ENCODE measurements at regions not wholly inside any gene's neighbourhood (a gene's known extent, or its start where the extent isn't known, plus 50 kb on each side); places are given as distances from the start of the nearest gene placed in this dataset.

DNA sequence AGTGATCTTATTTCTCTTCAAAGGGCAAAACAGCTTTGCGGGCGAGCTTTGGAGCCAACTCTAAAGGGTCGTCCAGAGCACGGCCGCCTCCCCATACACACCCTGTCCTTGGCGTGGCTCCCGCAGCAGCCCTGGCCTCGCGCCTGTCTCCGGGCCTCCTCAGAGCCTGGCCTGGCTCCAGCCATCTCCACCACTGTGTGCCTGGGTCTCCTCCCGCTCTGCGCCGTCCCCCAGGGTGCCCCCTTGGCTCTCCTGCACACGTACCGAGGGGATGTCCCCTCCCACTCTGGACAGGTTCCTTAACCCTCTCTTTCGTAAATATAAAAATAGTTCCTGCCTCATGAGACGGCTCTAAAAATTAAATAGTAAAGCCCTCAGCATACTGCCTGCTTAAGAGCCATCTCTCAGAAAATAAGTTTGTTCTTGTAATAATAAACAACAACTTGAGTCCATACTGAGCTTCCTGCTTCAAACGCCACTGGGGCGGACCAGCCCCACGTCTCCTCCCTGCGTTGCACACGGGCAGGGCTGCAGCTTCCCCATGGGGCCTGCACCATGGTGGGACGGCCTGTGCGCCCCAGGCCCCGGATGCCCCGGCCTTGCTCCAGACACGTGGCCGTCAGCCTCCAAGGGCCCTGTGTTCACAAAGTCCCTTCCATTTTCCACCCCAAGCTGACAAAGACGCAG, 226.2 kb downstream of the TTLL2 start:
- Mint-ChIP-seq H3K4me1 (ENCODE audit: low read depth) (no peaks in the 10 kb centered on the region), H3K36me3 (ENCODE audit: low read depth) (no peaks in the 10 kb centered on the region), H3K27me3 (ENCODE audit: insufficient read depth) (peaks cover 1% of the 10 kb centered on the region), H3K9me3 (peaks cover 3% of the 10 kb centered on the region), H3K27ac (no peak overlapping the region), H3K4me3 (no peak overlapping the region)
- intact Hi-C loops (cut with micrococcal nuclease) = no loop called here
- DNase-seq (ENCODE audit: low spot score) = no peak

DNA sequence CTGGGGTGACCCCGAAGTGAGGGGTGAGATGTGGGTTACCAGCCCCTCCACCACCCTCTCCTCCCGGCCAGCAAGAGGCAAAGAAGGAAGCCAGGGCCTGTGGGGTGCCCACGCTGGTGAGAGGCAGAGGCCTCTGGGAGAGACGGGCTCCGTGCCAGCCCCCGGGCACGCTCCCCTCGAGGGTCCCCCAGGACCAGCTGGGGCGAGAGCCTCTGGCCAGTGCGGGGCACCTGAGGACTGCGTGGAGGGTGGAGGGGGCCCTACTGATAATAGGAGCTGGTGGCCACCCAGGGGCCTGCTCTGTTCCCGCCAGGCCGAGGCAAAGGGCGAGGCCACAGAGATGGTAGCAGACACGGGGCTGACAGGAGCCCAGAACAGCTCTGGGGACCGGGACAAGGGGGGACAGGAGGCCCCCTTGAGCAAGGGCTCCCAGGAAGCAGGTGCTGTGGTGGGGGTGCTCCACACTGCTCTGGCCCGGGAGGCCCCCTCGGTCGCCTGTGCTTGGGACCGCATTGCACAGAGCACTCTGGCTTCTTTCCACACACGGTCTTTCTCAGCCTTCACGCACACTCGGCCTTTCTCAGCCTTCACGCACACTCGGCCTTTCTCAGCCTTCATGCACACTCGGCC, 226.9 kb downstream of the TTLL2 start:
- Mint-ChIP-seq H3K4me3 (no peak overlapping the region), H3K9me3 (peaks cover 3% of the 10 kb centered on the region), H3K36me3 (ENCODE audit: low read depth) (no peaks in the 10 kb centered on the region), H3K27me3 (ENCODE audit: insufficient read depth) (no peaks in the 10 kb centered on the region), H3K4me1 (ENCODE audit: low read depth) (no peaks in the 10 kb centered on the region), H3K27ac (no peak overlapping the region)
- DNase-seq (ENCODE audit: low spot score) = no peak
- intact Hi-C loops (cut with micrococcal nuclease) = no loop called here

DNA sequence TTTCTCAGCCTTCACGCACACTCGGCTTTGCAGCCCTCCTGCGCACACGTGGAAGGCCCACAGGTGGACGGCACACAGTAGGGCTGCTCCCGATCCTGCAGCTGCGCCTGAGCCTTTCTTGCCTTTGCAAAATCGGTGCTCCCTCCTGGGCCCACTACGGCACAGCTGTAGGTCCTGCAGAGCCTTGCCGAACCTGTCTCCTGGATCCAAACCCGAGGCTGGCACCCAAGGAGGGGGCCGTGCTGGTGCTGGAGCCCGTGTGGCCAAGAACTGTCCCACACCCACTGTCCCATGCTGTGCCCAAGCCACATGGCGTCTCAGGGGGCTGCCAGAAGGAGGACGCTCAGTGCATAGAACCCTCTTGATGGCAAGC, 227.4 kb downstream of the TTLL2 start:
- intact Hi-C loops (cut with micrococcal nuclease) = no loop called here
- no peaks in the 10 kb centered on the region for H3K36me3 Mint-ChIP-seq (ENCODE audit: low read depth)
- no peak for DNase-seq (ENCODE audit: low spot score)
- no peaks in the 10 kb centered on the region for H3K4me1 Mint-ChIP-seq (ENCODE audit: low read depth)
- H3K27me3 Mint-ChIP-seq (ENCODE audit: insufficient read depth) = no peaks in the 10 kb centered on the region
- H3K9me3 Mint-ChIP-seq = peaks cover 3% of the 10 kb centered on the region
- no peak overlapping the region for H3K27ac Mint-ChIP-seq
- no peak overlapping the region for H3K4me3 Mint-ChIP-seq

DNA sequence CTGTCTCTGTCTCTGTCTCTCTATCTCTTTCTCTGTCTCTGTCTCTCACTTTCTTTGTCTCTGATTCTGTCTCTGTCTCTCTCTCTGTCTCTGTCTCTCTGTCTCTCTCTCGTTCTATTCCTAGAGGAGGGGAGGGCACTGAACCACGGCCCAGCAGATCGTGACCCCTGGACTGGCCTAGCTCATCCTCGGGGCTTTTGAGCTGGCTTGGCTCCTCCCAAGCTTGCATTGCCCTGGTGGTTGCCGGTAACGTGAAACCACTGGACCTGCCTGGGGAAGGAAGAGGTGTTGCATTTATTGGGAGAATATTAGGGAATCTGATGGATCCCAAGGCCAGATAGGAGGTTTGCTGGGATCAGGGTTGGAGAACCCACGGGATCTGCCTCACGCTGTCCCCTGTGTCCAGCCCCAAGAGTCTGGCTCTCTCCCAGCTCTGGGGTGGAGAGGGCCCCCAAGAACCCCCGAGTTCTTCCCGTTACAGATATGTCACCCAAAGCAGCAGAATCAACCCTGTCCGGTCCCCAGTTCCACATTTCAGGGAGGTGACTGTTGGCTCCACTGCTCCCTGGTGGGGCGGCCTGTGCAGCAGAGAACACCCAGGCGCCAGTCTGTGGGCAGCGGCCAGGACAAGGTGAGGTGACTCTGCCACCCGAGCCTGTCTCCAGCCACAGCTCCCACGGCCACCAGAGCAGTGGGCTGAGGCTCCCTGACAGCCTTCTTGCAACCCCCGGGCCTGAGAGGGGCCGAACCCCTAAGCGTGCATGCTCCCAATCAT, 228.3 kb downstream of the TTLL2 start:
- no peak overlapping the region for H3K4me3 Mint-ChIP-seq
- H3K27me3 Mint-ChIP-seq (ENCODE audit: insufficient read depth) = no peaks in the 10 kb centered on the region
- H3K4me1 Mint-ChIP-seq (ENCODE audit: low read depth) = no peaks in the 10 kb centered on the region
- peaks cover 3% of the 10 kb centered on the region for H3K9me3 Mint-ChIP-seq
- H3K36me3 Mint-ChIP-seq (ENCODE audit: low read depth) = no peaks in the 10 kb centered on the region
- no peak overlapping the region for H3K27ac Mint-ChIP-seq
- intact Hi-C loops (cut with micrococcal nuclease) = no loop called here
- DNase-seq (ENCODE audit: low spot score) = no peak

- H3K27me3 Mint-ChIP-seq (ENCODE audit: insufficient read depth) = peaks cover 2% of the 10 kb centered on the region
- intact Hi-C loops (cut with micrococcal nuclease) = no loop called here
- H3K4me1 Mint-ChIP-seq (ENCODE audit: low read depth) = no peaks in the 10 kb centered on the region
- H3K36me3 Mint-ChIP-seq (ENCODE audit: low read depth) = no peaks in the 10 kb centered on the region
- no peak overlapping the region for H3K27ac Mint-ChIP-seq
- H3K4me3 Mint-ChIP-seq = no peak overlapping the region
- no peak for DNase-seq (ENCODE audit: low spot score)
- peaks cover 3% of the 10 kb centered on the region for H3K9me3 Mint-ChIP-seq
These were observed 228.8 kb downstream of the TTLL2 start for GRCh38 chr6:167553736-167554119.

DNA sequence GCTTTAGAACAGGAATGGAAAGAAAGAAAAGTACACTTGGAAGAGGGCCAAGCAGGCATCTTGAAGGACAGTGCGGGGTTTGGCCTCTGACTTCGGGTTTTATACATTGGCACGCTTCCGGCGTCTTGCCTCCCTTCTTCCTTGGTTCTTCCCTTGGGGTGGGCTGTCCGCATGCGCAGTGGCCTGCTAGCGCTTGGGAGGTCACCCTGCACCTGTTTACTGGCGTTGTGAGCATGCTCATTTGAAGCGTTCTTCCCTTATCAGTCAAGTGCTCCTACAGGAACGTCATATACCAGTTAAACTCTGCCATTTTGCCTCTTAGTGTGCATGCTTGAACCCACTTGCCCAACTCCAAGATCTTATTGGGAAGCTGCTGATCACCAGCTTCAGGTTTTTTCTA, 230.0 kb downstream of the TTLL2 start:
- peaks cover 3% of the 10 kb centered on the region for H3K9me3 Mint-ChIP-seq
- H3K4me3 Mint-ChIP-seq = no peak overlapping the region
- H3K36me3 Mint-ChIP-seq (ENCODE audit: low read depth) = no peaks in the 10 kb centered on the region
- no peak overlapping the region for H3K27ac Mint-ChIP-seq
- no peak for DNase-seq (ENCODE audit: low spot score)
- H3K4me1 Mint-ChIP-seq (ENCODE audit: low read depth) = no peaks in the 10 kb centered on the region
- peaks cover 5% of the 10 kb centered on the region for H3K27me3 Mint-ChIP-seq (ENCODE audit: insufficient read depth)
- intact Hi-C loops (cut with micrococcal nuclease) = no loop called here

GRCh38 chr6:167555836-167556235, 230.9 kb downstream of the TTLL2 start:
- peaks cover 3% of the 10 kb centered on the region for H3K9me3 Mint-ChIP-seq
- intact Hi-C loops (cut with micrococcal nuclease) = no loop called here

GRCh38 chr6:167557675-167558074, 232.8 kb downstream of the TTLL2 start:
- H3K27ac Mint-ChIP-seq = no peak overlapping the region
- intact Hi-C loops (cut with micrococcal nuclease) = no loop called here
- no peak overlapping the region for H3K4me3 Mint-ChIP-seq
- H3K36me3 Mint-ChIP-seq (ENCODE audit: low read depth) = no peaks in the 10 kb centered on the region
- H3K9me3 Mint-ChIP-seq = peaks cover 3% of the 10 kb centered on the region
- DNase-seq (ENCODE audit: low spot score) = no peak
- no peaks in the 10 kb centered on the region for H3K4me1 Mint-ChIP-seq (ENCODE audit: low read depth)
- peaks cover 5% of the 10 kb centered on the region for H3K27me3 Mint-ChIP-seq (ENCODE audit: insufficient read depth)

More at GRCh38 chr6:167555836-167556235, 230.9 kb downstream of the TTLL2 start:
- no peak overlapping the region for H3K27ac Mint-ChIP-seq
- no peak for DNase-seq (ENCODE audit: low spot score)
- no peaks in the 10 kb centered on the region for H3K36me3 Mint-ChIP-seq (ENCODE audit: low read depth)
- no peak overlapping the region for H3K4me3 Mint-ChIP-seq
- no peaks in the 10 kb centered on the region for H3K4me1 Mint-ChIP-seq (ENCODE audit: low read depth)
- H3K27me3 Mint-ChIP-seq (ENCODE audit: insufficient read depth) = peaks cover 5% of the 10 kb centered on the region

DNA sequence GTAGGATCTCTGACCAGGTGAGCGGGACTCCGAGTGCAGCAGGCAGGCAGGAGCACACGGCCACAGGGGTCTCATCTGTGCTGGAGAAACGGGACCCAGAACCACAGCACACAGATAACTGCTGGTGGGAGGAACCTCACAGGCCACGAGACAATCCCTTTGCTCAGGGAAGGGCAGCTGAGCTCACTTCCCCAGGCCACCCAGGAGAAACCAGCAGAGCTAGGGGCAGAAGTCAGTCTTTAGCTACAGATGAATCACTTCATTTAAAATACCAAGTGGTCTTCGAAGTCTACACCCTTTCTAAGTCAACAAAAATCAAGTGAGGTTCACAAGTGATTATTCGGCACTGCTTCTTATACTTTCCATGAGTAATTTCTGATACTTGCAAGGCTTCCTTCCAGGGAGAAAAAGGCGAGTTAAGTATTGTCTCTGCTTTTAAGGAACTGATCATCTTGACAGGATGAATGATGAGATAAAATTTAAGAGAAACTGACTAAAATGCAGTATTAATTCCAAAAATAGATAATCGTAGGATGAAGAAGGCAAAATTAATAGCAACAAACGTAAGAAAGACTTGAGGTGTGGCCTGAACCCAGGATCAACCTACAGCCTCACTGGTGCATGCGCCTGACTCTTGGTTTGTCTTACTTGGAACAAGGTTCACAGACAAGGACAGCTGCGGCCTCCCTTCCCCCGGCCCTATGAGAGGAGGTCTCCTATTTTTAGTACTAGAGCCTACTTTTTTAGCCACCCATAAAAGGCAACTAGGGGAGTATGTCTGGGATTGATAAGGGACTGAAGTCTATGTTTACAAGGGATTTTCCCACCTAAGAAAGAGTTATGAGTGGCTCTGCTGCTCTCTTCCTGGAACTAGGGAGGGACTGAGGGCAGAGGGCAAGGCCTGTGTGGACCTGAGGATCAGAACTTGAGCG, 233.6 kb downstream of the TTLL2 start:
- Mint-ChIP-seq H3K27ac (no peak overlapping the region), H3K36me3 (ENCODE audit: low read depth) (no peaks in the 10 kb centered on the region), H3K4me3 (no peak overlapping the region), H3K4me1 (ENCODE audit: low read depth) (no peaks in the 10 kb centered on the region), H3K27me3 (ENCODE audit: insufficient read depth) (peaks cover 5% of the 10 kb centered on the region), H3K9me3 (peaks cover 3% of the 10 kb centered on the region)
- intact Hi-C loops (cut with micrococcal nuclease) = no loop called here
- DNase-seq (ENCODE audit: low spot score) = no peak

- intact Hi-C loops (cut with micrococcal nuclease) = no loop called here
- Mint-ChIP-seq H3K36me3 (ENCODE audit: low read depth) (no peaks in the 10 kb centered on the region), H3K27ac (no peak overlapping the region), H3K4me3 (no peak overlapping the region), H3K4me1 (ENCODE audit: low read depth) (no peaks in the 10 kb centered on the region), H3K9me3 (peaks cover 5% of the 10 kb centered on the region), H3K27me3 (ENCODE audit: insufficient read depth) (peaks cover 5% of the 10 kb centered on the region)
- no peak for DNase-seq (ENCODE audit: low spot score)
These were observed 235.0 kb downstream of the TTLL2 start for GRCh38 chr6:167559675-167560479.

DNA sequence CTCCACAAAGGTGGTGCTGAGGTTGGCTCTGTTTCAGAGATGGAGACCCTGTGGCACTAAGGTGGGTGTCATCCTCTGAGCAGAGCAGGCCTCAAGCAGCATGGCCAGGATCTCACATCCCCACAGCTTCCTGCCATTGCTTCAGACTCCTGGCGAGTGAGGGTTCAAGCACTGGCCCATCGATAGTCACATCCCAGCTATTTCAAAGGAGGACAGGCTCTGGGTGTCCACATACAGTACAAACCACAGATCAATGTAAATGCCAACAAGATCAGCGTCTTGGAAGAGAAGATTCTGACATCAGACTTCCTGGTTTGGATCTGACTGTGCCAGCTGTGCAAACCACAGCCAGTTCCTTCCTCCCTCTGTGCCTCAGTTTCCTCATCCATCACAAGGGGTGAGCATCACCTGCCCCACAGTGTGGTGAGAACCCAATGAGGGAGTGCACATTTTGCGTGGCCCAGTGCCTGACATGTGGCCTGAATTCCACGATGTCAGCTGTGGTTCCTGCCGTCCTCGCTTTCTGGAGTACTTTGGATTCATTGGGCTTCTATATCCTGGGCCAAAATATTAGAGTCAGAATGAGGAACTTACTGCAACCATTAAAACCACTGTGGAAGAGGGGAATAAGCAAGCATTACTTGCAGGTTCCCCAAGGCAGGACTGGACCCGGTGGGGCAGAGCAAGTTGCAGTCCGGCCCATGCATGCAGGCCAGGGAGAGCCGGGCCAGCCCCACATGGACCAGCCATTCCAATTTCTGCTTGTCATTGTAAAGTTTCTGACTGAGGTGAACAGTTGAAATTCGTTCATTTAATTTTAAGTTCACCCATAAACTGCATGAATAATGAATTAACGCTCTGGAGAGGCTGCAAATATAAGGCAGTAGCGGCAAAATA, 236.0 kb downstream of the TTLL2 start:
- peaks cover 5% of the 10 kb centered on the region for H3K27me3 Mint-ChIP-seq (ENCODE audit: insufficient read depth)
- intact Hi-C loops (cut with micrococcal nuclease) = no loop called here
- H3K36me3 Mint-ChIP-seq (ENCODE audit: low read depth) = no peaks in the 10 kb centered on the region
- H3K27ac Mint-ChIP-seq = peak overlapping the region; percentile 48
- no peak overlapping the region for H3K4me3 Mint-ChIP-seq
- no peak for DNase-seq (ENCODE audit: low spot score)
- no peaks in the 10 kb centered on the region for H3K4me1 Mint-ChIP-seq (ENCODE audit: low read depth)
- H3K9me3 Mint-ChIP-seq = peaks cover 3% of the 10 kb centered on the region
